HS-27A (cell line): ENCODE measurements at regions not wholly inside any gene's neighbourhood (a gene's known extent, or its start where the extent isn't known, plus 50 kb on each side); places are given as distances from the start of the nearest gene placed in this dataset.

ENCODE experiments used
- DNase-seq: peaks from one replicate; pipeline ENCODE4 v3.0.0-alpha.2; 2012; ENCODE audit warnings: low read depth, missing footprints

GRCh38 chr12:90027889-90028634 lies 319.4 kb upstream of the ATP2B1 start:
- no peak for DNase-seq

- DNase-seq = no peak
Measured at GRCh38 chr12:90027041-90027440, 318.4 kb upstream of the ATP2B1 start.

GRCh38 chr12:90026516-90026915 lies 317.9 kb upstream of the ATP2B1 start:
- no peak for DNase-seq

- no peak for DNase-seq
Measured at GRCh38 chr12:90024262-90024661, 315.6 kb upstream of the ATP2B1 start.

- DNase-seq = no peak
Measured at GRCh38 chr12:90023207-90023900, 314.7 kb upstream of the ATP2B1 start.

GRCh38 chr12:90021795-90022440 lies 313.3 kb upstream of the ATP2B1 start:
- no peak for DNase-seq

- no peak for DNase-seq
Measured at GRCh38 chr12:90020881-90021280, 312.2 kb upstream of the ATP2B1 start.

- DNase-seq = no peak
Measured at GRCh38 chr12:90020436-90020835, 311.8 kb upstream of the ATP2B1 start.

- no peak for DNase-seq
Measured at GRCh38 chr12:90020014-90020413, 311.4 kb upstream of the ATP2B1 start.

GRCh38 chr12:90017316-90017715 lies 308.7 kb upstream of the ATP2B1 start:
- no peak for DNase-seq

- DNase-seq = no peak
Measured at GRCh38 chr12:90015228-90015627, 306.6 kb upstream of the ATP2B1 start.

- no peak for DNase-seq
Measured at GRCh38 chr12:90013409-90013808, 304.8 kb upstream of the ATP2B1 start.

GRCh38 chr12:90010089-90010488 lies 301.5 kb upstream of the ATP2B1 start:
- no peak for DNase-seq

GRCh38 chr12:90008277-90008676 lies 299.6 kb upstream of the ATP2B1 start:
- no peak for DNase-seq

GRCh38 chr12:90004319-90005074 lies 295.9 kb upstream of the ATP2B1 start:
- no peak for DNase-seq

- no peak for DNase-seq
Measured at GRCh38 chr12:90003688-90004087, 295.1 kb upstream of the ATP2B1 start.

GRCh38 chr12:90000721-90001120 lies 292.1 kb upstream of the ATP2B1 start:
- no peak for DNase-seq

GRCh38 chr12:89999699-90000505 lies 291.3 kb upstream of the ATP2B1 start:
- DNase-seq = peak; percentile 88

GRCh38 chr12:89995870-89996269 lies 287.2 kb upstream of the ATP2B1 start:
- no peak for DNase-seq

GRCh38 chr12:89994911-89995310 lies 286.3 kb upstream of the ATP2B1 start:
- no peak for DNase-seq

- no peak for DNase-seq
Measured at GRCh38 chr12:89993632-89994031, 285.0 kb upstream of the ATP2B1 start.
